Fibroblast of the conjunctiva (primary cell): ENCODE measurements at regions not wholly inside any gene's neighbourhood (a gene's known extent, or its start where the extent isn't known, plus 50 kb on each side); places are given as distances from the start of the nearest gene placed in this dataset.
A peak's percentile ranks its signal among the peaks of the same experiment; 100 is the strongest.
"Not testable (repeated sequence)": the region's sequence is repeated elsewhere in the genome, so short reads cannot be mapped to it uniquely, and the experiment has no call there.

Source experiments
- DNase-seq: peaks from one replicate; pipeline ENCODE4 v3.0.0-alpha.2; 2010; ENCODE audit warnings: low read depth

DNA sequence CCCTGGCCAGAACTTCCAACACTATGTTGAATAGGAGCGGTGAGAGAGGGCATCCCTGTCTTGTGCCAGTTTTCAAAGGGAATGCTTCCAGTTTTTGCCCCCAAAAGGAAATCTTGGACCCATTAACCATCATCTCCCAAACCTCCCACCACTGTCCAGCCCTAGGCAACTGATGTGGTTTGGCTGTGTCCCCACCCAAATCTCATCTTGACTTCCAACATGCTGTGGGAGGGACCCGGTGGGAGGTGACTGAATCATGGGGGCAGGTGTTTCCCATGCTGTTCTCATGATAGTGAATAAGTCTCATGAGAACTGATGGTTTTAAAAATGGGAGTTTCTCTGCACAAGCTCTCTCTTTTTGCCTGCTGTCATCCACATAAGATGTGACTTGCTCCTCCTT is 119.1 kb upstream of the RMDN2 start:
- not testable (repeated sequence) for DNase-seq

DNA sequence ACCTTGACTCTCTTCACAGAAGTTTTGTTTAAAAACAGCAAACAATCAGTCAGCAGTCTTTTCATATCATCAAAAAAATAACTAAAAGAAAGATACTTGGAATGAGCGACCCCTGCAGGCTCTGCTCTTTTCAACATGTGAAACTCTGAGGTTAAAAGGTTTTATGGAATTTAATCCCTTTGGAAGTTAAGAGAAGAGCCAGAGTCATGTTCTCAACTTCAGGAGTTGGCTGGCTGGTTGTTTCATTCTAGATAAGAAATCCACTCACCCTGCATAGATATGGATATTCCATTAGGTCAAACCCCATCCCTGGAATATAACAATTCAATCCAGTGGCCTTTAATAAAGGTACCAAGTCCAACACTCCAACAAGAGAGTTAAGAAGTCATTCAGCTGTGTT is 115.6 kb upstream of the RMDN2 start:
- DNase-seq = peak; percentile 38

DNA sequence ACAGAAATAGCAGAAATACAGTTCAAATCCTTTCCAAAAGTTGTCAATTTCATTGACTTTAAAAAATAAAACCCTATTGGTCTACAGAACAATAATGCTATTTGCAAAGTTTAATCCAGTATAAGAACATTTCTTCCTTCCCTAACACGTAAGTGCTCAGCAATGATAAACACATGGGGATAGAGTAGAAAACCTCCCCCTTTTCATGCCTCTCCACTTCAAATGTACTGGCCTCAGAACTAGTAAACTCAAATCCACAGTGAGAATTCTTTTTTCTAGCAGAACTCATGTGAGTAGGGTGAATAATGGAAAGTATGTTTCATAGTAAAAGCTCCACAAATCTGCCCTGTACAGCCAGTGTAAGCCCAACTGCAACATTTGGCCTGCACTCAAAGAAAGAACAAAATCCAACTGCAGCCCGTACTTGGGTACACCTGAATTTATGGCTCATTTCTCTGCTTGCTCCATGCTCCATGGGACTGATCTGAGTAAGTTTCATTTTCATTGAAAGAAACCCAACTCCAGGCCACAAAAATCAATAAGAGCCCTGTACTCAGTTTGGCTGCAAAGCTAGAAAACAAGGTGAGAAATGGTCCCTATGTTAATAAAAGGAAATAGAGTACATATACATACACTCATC is 115.0 kb upstream of the RMDN2 start:
- peak; percentile 30 for DNase-seq

DNA sequence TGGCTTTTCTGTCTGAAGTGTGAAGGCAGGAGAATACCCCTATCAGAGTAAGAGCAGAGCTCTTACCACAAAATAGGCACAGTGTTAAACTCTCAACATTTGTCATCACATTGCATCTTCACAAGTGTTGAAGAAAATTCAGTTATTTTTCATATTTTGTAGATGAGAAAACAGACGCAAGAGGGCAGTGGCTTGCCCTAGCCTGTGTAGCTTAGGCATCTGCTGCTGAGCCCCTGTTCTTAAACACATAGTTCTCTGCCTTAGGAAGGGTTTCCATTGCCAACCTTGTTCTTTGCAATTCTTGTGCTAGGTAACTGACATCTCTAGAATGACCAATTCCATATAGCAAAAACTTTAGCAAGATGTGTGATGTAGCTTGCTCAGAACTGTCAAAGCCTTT is 112.7 kb upstream of the RMDN2 start:
- no peak for DNase-seq

GRCh38 chr2:37812941-37813730 is 112.0 kb upstream of the RMDN2 start:
- no peak for DNase-seq

DNA sequence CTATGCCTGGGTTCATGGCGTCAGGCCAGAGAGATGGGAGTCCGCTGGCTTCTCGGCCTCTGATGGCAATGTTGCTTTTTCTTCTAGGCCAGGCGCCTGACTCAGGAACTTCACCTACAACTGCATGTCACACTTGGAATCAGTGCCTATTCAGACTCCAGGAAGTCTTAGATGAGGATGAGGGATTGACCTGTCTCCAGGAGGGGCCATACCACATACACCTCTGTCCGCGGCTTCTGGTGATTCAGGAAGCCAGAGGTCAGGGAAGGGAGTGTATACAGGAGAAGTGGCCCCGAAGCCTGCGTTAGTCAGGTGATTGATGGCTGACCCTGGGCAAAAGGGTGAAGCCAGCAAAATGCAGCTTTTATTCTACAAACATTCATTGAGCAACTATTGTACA is 109.1 kb upstream of the RMDN2 start:
- DNase-seq = no peak

GRCh38 chr2:37816686-37817085 is 108.4 kb upstream of the RMDN2 start:
- DNase-seq = no peak

- DNase-seq = peak; percentile 77
These were observed 105.9 kb upstream of the RMDN2 start for GRCh38 chr2:37819186-37819585.

DNA sequence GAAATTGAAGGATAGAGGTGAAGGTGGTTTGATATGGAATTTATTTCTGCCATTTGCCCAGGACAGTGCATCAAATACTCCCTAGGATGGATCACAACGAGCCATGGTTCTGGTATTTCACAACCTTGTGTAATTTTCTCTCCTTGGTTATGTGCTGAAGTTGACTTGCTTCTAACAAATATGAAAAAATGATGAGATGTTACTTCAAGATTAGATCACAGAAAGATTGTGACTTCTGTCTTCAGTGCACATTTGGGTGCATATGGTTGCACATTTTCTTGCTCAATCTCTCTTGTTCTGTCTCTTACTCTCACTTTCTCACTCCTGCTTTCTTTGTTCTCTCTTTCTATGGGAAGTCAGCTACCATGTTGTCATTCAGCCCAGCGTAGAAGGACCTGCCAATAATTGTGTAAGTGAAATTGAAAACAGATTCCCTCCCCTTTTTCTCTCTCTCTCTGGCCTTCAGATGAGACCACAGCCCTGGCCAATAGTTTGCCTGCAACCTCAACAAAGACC is 104.6 kb upstream of the RMDN2 start:
- no peak for DNase-seq

DNA sequence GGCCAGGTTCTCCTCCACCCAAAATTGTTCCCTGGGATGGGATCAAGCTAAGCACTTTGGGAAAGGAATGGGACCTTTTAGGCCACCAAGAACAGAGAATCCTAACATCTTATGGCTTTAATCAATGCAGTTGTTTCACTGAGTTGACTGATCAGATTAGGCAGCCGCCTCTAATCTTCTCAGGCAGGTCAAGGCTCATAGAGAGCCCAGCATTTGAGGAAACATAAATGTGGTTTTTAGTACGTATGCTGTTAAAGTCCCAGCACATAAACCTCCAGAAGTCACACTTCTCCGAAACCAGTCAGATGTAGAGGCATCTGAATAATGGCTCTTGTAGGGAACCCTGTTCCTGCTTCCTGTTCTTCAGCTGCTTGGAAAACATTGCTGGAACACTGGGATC is 99.5 kb upstream of the RMDN2 start:
- no peak for DNase-seq

DNA sequence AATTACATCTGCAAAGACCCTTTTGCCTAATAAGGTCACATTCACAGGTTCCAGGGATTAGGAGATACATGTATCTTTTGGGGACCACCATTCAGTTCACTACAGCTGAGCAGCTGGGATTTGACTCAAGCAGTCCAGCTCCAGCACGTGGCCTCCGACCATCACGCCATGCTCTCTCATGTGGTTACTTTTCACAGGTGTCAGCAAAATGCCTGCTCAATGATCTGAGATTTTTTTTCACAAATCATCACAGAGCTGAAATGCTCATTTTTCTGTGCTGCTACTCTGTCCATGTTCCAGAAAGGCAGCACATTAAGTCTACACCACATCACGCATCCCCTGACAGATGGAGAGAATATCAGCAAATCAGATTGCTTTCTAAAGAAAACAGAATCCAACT is 98.5 kb upstream of the RMDN2 start:
- DNase-seq = no peak

DNA sequence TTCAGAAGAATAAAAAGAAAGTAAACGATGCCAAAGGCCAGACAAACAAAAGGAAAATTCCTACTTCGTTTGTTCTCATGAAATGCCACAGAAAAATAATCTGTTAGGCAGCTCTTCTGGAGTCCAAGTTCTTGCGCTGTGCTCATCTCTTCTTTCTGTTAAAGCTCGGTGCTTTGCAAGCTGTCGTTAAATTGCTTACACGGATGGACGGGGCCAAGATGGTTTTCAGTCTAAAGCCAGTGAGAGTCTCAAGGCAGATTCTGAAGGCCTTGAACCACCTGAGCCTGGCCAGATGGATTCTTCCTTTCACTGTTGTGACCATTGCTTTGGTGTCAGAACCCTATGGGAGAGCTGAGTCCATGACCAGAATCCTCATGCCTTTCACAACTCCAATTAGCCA is 97.6 kb upstream of the RMDN2 start:
- DNase-seq = no peak

GRCh38 chr2:37827911-37828511 is 97.1 kb upstream of the RMDN2 start:
- peak; percentile 35 for DNase-seq

DNA sequence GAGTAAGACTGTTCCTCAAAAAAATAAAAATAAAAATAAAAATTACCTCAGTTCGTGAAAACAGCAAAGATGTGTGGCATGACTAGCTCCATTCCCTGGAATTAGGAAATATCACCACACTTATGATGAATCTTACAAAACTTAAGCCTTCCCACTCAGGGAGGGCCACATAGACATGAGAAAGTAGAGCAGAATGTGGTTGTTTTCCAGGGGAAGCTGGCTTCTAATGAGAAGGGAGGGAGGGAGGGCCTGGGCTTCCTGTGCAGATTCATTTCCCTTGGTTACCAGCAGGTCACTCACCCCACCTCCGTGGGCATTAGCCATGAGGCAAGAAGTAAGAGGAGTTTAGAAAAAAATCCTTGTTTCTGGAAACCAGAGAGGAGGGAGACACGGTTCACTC is 95.9 kb upstream of the RMDN2 start:
- DNase-seq = peak; percentile 21

- no peak for DNase-seq
These were observed 95.3 kb upstream of the RMDN2 start for GRCh38 chr2:37829616-37830395.

DNA sequence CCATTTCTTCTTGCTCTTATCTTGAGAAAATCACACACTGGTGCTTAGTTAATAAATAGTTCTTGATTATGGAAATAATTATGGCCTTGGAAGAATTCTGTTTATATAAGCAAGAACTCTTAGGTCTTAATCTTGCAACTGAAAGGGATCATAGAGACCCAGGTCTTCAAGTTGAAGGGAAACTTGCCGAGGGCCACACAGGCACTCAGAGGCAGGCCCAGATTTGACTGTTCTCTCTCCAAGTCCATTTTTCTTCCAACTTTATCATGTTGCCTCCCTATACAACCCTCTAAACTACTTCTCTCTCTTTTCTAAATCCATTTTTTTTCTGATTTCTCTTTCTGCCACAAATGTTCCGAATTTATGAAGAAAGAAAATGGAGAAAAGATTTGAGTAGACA is 94.5 kb upstream of the RMDN2 start:
- DNase-seq = no peak

DNA sequence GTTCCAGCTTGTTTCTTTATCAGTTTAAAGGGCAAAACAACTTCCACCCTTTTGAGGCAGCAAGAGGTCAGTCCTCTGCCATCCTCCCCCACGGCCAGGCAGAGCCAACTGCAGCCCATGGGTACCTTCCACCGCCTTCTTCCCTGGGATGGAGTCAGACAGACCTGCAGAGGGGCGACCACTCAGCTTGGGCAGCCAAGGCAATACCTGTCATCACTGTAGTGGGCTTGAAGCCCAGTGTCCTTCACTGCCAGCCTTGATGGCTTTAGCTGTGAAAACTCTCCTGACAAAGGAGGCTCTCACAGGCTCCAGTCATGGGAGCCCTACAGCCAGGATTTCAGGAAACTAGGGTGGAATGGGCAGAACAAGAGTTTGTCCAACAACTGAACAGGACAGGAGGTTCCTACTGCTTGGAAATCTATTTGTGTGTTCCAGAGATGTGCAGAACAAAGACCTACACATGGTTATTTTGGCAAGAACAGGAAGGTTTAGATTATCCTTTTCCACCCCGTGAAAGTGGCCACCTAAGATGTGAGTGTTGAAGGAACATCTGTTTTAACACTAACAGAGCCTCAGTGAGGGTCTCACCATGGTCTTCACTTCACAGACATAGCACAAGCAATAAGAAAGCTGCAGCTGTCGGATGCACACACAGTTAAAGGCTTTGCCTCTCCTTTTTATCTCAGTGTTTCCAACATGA is 93.9 kb upstream of the RMDN2 start:
- no peak for DNase-seq

GRCh38 chr2:37832590-37833197 is 92.4 kb upstream of the RMDN2 start:
- peak; percentile 71 for DNase-seq

GRCh38 chr2:37833423-37833822 is 91.7 kb upstream of the RMDN2 start:
- no peak for DNase-seq

GRCh38 chr2:37836270-37836669 is 88.8 kb upstream of the RMDN2 start:
- DNase-seq = no peak

DNA sequence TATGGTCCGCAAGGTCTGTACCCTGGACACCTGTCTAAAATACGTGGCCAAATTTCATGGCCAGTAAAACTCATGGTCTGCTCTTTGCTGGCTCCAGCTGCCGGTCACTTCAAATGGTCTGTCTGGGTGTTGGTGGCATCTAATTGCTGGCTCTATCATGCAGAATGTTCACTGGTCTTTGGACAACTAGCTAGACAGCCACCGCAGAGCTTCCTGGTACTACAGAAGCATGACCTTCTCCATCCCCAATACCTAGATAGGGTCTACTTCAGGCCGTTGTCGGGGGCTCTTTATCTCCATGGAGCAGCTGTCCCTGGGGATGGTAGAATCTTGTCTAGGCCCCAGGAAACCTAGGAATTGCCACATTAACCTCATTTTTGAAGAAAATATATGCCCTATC is 88.4 kb upstream of the RMDN2 start:
- no peak for DNase-seq
